ENCODE measurements at regions not wholly inside any gene's neighbourhood (a gene's known extent, or its start where the extent isn't known, plus 50 kb on each side); places are given as distances from the start of the nearest gene placed in this dataset.

DNA sequence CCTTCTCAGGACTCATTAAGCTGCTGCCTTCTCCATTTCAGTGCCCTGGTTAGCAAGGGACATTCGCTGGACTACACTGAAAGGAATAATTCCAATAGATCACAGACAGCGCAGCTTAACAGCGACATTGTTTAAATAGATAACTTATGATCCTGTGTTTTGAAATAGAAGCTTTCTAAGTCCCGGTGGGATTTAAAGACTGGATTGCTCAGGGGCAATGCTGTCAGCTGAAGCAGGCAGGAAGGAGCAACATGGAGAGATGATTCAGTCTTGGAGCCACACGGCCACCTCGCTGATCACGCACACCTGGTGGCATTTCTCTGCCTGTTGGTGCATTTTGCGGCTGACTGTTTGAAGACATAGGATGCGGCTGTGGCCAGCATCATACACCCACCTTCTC, 292.0 kb downstream of the FOXL1 start:
- no peak for TF ChIP-seq POLR2AphosphoS5 (IDR thresholded peaks at IDR 0.05; ENCODE audit: low read depth, low read length)
- TF ChIP-seq POLR2A (IDR thresholded peaks at IDR 0.05; ENCODE audit: low read depth, low read length), result no peak
- no peak for TF ChIP-seq TAF1 (IDR thresholded peaks at IDR 0.05; ENCODE audit: borderline replicate concordance, low read depth, low read length)

Measured in GM12892 (cell line).